HL-60 (cell line): ENCODE measurements at regions not wholly inside any gene's neighbourhood (a gene's known extent, or its start where the extent isn't known, plus 50 kb on each side); places are given as distances from the start of the nearest gene placed in this dataset.

Source experiments
- DNase-seq, 2 experiments: peaks; one replicate each; pipeline ENCODE4 v3.0.0-alpha.2; 2010 to 2020; ENCODE audit warnings: low read depth in 1 of 2, low spot score in 1 of 2
- H3K27ac ChIP-seq: fragments of 250-450 bp; sonication (Bioruptor Pico); replicated peaks from 2 replicates; pipeline ENCODE4 v1.5.1; 2020; ENCODE audit warnings: mild to moderate bottlenecking, moderate library complexity
- H3K27me3 ChIP-seq: fragments of 250-450 bp; sonication (Bioruptor Pico); 2 replicates; pipeline ENCODE4 v1.5.1; 2021; ENCODE audit warnings: mild to moderate bottlenecking, moderate library complexity; ENCODE audit not compliant: insufficient read depth, poor library complexity, severe bottlenecking
- H3K4me3 ChIP-seq: replicated peaks from 2 replicates; pipeline ENCODE4 v1.5.1; 2011; ENCODE audit warnings: mild to moderate bottlenecking, control low read depth, low read length; ENCODE audit not compliant: insufficient read depth
- CTCF ChIP-seq: IDR thresholded peaks from one replicate; pipeline ENCODE4 v1.5.1; 2011; ENCODE audit warnings: low read length, control low read depth, inconsistent platforms; ENCODE audit not compliant: insufficient read depth
- GABPA ChIP-seq: IDR thresholded peaks from 2 replicates; pipeline ENCODE4 v1.6.1; 2012; ENCODE audit warnings: low read depth
- POLR2AphosphoS5 ChIP-seq: IDR thresholded peaks from 2 replicates; pipeline ENCODE4 v1.6.1; 2012; ENCODE audit warnings: low read depth
- REST ChIP-seq: IDR thresholded peaks from 2 replicates; pipeline ENCODE4 v1.6.1; 2012; ENCODE audit warnings: low read depth; ENCODE audit not compliant: insufficient replicate concordance
- SPI1 ChIP-seq: IDR thresholded peaks from 2 replicates; pipeline ENCODE4 v1.6.1; 2012; ENCODE audit warnings: low read depth, mild to moderate bottlenecking, borderline replicate concordance

DNA sequence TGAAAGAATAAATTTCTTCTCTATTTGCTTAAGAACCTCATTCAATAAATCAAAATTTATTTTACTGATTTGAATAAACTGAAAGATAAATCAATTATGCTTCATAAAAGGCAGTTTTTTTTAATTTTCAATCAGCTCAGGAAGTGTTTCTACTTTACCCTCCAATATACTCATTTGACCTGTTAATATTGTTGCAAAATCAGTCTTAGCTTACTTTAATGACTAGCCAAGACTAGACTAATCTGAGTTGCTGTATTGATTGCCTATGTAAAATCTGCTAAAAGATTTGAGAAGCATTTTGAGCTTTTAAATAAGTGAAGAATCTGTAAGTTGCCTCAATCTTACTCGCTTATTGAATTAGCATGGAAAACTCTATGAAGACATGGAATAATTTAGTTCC lies 179.1 kb upstream of the LYPLAL1 start:
- no peak for TF ChIP-seq CTCF
- no peak for TF ChIP-seq REST
- no peak for TF ChIP-seq GABPA
- TF ChIP-seq SPI1: no peak
- no peak for TF ChIP-seq POLR2AphosphoS5
- no peak overlapping the region for H3K27ac ChIP-seq
- no peak overlapping the region for H3K4me3 ChIP-seq

GRCh38 chr1:218995091-218995665 lies 178.5 kb upstream of the LYPLAL1 start:
- TF ChIP-seq POLR2AphosphoS5: no peak
- no peak for TF ChIP-seq REST
- no peak for TF ChIP-seq GABPA
- TF ChIP-seq SPI1: no peak
- no peak for TF ChIP-seq CTCF
- Histone ChIP-seq H3K27me3 (no peaks in the 10 kb centered on the region), H3K27ac (no peak overlapping the region), H3K4me3 (no peak overlapping the region)
- DNase-seq: no peak

More for the DNA sequence above, 179.1 kb upstream of the LYPLAL1 start:
- H3K27me3 ChIP-seq: no peaks in the 10 kb centered on the region
- no peak for DNase-seq

DNA sequence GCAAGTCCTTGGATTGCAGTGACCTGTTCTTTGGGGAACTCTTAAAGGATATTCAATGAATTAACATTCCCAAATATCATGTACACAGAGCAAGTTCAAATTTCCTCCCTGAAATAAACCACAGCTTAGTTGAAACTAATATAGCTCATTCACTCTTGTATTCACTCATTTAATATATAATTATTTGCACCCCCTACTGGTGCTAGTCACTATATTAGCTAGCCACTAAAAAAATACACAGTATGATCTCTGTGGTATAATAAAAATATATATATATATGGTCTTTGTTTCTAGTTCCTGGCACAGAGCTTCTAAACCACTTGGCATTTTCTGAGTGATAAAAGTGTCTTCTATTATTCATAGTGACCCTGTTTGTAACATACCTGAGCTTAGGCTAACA lies 177.3 kb upstream of the LYPLAL1 start:
- no peak for DNase-seq
- Histone ChIP-seq H3K4me3 (no peak overlapping the region), H3K27me3 (no peaks in the 10 kb centered on the region), H3K27ac (no peak overlapping the region)
- TF ChIP-seq GABPA (no peak), POLR2AphosphoS5 (no peak), SPI1 (no peak), REST (no peak), CTCF (no peak)
